ENCODE measurements at regions not wholly inside any gene's neighbourhood (a gene's known extent, or its start where the extent isn't known, plus 50 kb on each side); places are given as distances from the start of the nearest gene placed in this dataset.

- TF ChIP-seq CTCF (IDR thresholded peaks at IDR 0.05; ENCODE audit: low read depth, low read length) (no peak), EZH2phosphoT487 (IDR thresholded peaks at IDR 0.05; ENCODE audit: low read depth) (no peak)
Observed at GRCh38 chr15:79522656-79523055, 90.5 kb downstream of the MINAR1 start.
